Transverse colon (tissue), 4 donors: ENCODE measurements at regions not wholly inside any gene's neighbourhood (a gene's known extent, or its start where the extent isn't known, plus 50 kb on each side); places are given as distances from the start of the nearest gene placed in this dataset.

Experiments
- POLR2AphosphoS5 ChIP-seq, 3 donors: sonication (generic); formaldehyde crosslinking; IDR thresholded peaks; one replicate each; pipeline ENCODE4 v1.6.1; 2016; ENCODE audit warnings: antibody characterized with exemption in 3 of 3
- TF ChIP-seq, protein P1 (sequence below), 5 experiments: fragments of 200-600 bp in 3 of 5; fragments of 450-650 bp in 2 of 5; sonication (generic) in 3 of 5; IDR thresholded peaks; 1 replicate in 2 of 5; 2 replicates in 3 of 5; pipeline ENCODE4 v1.5.1; 2016 to 2017; ENCODE audit warnings: antibody characterized with exemption in 5 of 5, inconsistent platforms in 3 of 5, mild to moderate bottlenecking in 2 of 5, moderate library complexity in 1 of 5

DNA sequence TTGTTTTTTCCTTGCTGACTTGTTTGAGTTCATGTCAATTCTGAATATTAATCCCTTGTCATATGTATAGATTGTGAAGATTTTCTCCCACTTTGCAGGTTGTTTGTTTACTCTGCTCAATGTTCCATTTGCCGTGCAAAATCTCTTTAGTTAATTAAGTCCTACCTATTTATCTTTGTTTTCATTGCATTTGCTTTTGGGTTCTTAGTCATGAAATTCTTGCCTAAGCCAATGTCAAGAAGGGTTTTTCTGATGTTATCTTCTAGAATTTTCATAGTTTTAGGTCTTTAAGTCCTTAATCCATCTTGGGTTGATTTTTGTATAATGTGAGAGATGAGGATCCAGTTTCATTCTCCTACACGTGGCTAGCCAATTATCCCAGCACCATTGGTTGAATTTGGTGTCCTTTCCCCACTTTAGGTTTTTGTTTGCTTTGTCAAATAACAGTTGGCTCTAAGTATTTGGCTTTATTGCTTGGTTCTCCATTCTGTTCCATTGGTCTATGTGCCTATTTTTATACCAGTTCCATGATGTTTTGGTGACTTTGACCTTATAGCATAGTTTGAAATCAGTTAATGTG, 163.1 kb upstream of the PGR start:
- TF ChIP-seq, protein P1, sequence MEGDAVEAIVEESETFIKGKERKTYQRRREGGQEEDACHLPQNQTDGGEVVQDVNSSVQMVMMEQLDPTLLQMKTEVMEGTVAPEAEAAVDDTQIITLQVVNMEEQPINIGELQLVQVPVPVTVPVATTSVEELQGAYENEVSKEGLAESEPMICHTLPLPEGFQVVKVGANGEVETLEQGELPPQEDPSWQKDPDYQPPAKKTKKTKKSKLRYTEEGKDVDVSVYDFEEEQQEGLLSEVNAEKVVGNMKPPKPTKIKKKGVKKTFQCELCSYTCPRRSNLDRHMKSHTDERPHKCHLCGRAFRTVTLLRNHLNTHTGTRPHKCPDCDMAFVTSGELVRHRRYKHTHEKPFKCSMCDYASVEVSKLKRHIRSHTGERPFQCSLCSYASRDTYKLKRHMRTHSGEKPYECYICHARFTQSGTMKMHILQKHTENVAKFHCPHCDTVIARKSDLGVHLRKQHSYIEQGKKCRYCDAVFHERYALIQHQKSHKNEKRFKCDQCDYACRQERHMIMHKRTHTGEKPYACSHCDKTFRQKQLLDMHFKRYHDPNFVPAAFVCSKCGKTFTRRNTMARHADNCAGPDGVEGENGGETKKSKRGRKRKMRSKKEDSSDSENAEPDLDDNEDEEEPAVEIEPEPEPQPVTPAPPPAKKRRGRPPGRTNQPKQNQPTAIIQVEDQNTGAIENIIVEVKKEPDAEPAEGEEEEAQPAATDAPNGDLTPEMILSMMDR (IDR thresholded peaks at IDR 0.05) = no peak
- no peak for TF ChIP-seq POLR2AphosphoS5 (IDR thresholded peaks at IDR 0.05)
